GM18858 (cell line): ENCODE measurements at regions not wholly inside any gene's neighbourhood (a gene's known extent, or its start where the extent isn't known, plus 50 kb on each side); places are given as distances from the start of the nearest gene placed in this dataset.
A peak's percentile ranks its signal among the peaks of the same experiment; 100 is the strongest.

Source experiments
- ATAC-seq: cut with Tn5 transposase; IDR thresholded peaks from one replicate; pipeline ENCODE4 v1.9.1; 2021; ENCODE audit not compliant: unreplicated experiment

DNA sequence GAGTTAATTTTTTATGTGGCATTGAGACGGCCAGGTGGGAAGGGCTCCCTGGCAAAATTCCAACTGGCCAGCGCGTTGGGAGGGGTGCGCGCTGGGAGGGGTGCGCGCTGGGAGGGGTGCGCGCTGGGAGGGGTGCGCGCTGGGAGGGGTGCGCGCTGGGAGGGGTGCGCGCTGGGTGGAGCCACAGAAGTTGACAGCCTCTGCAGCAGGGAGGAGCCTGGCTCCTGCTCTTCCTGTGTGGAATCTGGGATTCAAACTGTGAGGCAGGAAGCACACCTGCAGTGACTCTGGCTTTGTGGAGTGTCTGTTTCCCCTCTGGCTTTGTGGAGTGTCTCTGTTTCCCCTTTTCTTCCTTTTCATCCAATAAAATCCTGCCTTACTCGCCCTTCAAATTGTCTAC lies 147.9 kb upstream of the CBLN2 start:
- ATAC-seq: no peak

DNA sequence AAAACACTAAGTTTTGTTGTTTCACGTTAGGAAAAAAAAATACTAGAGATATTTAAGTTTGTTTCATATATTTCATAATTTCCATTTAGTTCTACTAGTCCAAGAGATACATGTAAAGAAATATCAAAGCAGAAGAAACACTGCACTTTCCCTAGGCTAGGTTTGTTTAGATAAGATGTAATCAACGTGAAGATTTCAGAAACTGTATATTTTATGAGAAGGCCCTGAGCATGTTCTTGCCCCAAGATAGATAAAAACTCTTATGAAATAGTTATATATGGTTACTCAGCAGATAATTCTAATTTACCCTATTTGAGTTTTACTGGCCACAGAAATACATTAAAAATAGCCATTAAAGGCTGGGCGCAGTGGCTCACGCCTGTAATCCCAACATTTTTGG lies 143.6 kb upstream of the CBLN2 start:
- ATAC-seq: no peak

GRCh38 chr18:72675394-72675793 lies 131.3 kb upstream of the CBLN2 start:
- ATAC-seq: no peak

GRCh38 chr18:72674710-72675109 lies 130.6 kb upstream of the CBLN2 start:
- peak; percentile 80 for ATAC-seq

DNA sequence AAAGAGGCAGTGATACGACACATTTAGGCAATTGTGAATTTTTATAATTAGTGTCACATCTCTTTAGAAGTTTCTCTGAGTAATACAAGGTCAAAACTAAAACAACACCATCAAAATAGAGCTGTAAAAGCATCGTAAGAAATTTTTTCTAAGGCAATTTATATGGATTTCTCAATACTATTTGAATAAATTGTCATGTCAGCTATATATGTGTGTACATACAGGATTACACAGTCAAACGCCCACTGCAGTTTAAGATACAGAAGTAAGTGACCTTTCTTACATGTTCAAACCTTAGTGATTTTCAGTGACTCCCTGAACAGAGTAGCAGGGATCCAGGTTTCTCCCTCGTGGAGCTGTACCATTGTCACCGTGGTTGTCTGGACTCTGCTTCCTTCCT lies 129.1 kb upstream of the CBLN2 start:
- no peak for ATAC-seq

DNA sequence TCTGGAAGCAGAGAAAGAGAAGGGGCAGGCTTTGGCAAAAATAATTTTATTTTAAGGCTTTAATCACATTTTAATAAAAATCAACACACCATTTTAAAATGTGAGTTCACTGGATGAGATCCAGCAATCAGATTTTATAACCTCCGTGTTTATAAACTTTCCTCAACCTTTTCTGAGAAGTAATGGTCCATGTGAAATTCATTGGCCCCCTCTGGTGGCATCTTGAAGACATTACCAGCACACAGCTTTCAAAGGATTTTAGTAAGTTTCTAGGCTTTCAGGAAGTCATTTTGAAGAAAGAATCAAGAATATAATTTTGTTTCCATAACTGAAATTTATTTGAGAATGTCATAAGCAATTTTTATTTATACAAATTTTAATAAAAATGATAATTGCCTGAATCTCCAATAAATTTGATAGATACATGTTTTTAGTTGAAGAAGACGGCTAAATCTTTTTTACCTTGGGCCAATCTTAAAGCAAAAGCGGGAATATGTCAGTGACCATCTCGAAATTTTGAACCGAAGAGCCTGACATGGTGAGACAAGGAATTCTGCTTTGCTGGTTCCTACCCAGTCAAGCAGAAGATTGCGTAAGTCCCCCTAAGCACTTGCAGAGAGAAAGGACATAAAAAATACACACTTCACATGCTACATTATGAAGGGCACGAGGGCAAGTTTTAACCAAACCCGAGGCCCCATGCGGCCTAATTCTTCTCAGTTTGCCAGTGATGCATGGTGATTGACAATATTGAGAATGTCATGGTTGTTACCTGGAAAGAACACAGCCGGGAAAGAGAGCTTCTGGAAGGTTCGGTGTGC lies 128.4 kb upstream of the CBLN2 start:
- peak; percentile 35 for ATAC-seq

- ATAC-seq: no peak
These were observed 123.8 kb upstream of the CBLN2 start for GRCh38 chr18:72667932-72668331.

GRCh38 chr18:72652990-72653593 lies 109.0 kb upstream of the CBLN2 start:
- ATAC-seq: peak; percentile 93

DNA sequence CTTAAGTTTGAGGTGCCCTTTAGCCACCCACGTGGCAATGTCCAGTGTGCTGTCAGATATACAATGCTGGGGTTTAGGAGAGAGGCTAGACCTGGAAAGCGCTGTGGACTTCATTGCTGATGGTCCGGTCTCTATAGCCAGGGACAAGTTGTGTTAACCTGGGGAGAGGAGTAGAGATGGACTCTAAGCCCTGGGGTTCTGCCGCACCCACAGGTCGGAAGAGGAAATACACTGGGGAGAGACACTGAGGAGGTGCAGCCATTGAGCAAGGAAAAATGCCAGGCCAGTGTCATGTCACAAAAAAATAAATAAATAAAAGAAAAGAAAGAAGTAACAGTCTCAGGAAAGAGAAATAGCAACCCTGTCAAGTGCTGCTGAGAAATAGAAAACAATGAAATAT lies 106.9 kb upstream of the CBLN2 start:
- no peak for ATAC-seq

GRCh38 chr18:72648481-72648960 lies 104.4 kb upstream of the CBLN2 start:
- ATAC-seq: no peak

DNA sequence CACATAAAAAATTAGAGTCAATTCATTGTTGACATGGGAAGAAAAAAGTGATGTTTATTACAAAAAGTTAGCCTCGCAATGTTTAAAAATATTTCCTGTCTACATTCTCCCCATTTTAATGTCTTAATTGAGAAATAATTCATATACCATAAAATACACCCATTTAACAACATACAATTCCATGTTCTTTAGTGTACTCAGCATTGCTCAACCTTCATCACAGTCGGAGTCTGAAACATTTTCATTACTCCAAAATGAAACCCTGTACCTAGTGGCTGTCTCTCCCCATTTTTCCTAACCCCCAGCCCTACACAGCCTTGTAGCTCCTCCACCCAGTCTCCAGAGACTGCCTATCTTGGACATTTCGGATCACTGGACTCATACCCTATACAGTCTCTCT lies 103.9 kb upstream of the CBLN2 start:
- no peak for ATAC-seq

DNA sequence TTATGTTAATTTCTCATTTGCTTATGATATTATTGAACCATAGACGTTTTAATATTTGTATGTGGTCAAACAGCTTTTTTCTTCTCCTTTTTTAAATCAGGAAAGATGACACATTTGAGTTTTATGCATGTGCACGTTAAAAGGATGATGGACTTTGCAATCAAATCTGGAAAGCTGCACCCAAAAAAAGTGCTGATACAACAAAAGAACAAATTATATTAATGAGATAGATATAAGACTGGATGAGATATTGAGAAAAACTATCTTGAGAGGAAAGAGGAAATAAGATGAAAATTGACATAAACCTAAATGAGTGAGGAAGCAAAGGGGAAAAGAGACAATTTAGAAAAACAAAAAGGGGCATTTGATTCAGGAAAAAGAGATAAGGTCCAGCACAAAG lies 96.4 kb upstream of the CBLN2 start:
- ATAC-seq: no peak

DNA sequence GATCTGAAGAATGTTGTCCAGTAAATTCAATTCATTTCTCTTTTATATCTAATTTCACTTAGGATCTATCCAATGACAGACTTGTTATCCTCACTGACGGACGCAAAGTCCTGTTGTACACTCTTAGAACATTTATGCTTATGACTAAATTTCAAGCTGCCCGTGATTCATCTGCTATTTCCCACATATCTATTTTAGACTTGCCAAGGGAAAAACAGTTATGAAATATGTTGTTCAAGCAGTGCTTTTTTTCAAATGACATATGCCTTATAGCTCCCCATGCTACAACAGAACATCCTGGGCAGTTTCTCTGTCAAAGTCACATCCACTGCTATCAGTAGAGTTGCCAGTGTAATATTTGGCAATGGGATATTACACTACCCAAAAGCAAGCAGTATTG lies 94.2 kb upstream of the CBLN2 start:
- no peak for ATAC-seq

- ATAC-seq: no peak
These were observed 93.6 kb upstream of the CBLN2 start for GRCh38 chr18:72637721-72638120.

DNA sequence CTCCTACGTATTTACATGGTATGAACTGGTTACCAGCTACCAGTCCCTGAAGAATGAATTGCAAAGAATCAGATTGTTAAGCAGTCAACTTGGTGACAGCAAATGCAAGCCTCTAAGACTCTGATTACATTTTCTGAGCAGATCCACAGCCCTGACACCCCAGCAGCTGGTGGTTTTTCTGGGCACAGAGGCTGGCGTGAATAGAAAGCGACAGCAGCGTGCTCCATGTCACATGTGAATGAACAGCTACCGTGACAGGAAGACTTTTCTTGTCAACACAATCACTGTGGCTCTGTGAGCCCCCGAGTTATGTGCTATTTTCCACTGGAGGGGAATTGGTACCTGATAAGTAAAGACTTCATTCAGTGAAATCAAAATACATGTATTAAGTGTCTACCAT lies 93.2 kb upstream of the CBLN2 start:
- no peak for ATAC-seq

DNA sequence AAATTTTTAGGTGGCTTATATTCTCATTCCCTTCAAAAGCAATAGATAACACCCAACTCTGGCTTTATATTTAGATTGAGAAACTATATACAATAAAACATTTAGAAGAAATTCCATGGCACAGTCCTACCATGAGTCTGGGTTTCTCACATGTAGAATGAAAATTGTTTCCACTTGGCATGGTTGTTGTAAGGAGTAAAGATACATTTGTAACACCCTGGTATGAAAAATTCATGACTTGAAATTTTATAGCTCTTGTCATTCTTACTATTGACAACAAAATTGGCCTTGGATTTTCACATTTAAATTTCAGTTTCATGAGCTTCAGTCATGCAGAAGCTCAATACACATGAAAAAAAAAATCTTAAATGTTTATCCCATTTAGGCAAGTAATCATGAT lies 92.5 kb upstream of the CBLN2 start:
- ATAC-seq: no peak

- ATAC-seq: no peak
These were observed 90.4 kb upstream of the CBLN2 start for GRCh38 chr18:72634500-72634899.

DNA sequence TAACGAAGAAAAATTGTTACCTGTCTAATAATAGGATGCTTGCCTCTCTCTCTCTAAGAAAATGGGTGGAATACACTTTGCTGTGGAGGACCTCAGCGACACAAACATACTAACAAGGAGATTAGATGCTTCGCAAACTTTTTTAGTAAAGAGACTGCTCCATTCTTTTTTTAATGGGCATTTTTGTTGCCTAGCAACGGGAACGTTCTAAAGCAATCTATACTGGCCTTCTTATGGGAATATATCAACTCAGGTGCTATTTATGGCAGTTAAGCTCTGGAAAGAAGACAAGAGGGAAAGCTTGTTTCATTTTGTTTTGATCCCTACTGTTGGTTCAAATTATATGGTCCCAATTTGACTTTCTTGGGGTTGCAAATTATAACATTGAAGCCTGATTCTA lies 86.8 kb upstream of the CBLN2 start:
- no peak for ATAC-seq

GRCh38 chr18:72623444-72623843 lies 79.3 kb upstream of the CBLN2 start:
- no peak for ATAC-seq

- ATAC-seq: no peak
These were observed 69.4 kb upstream of the CBLN2 start for GRCh38 chr18:72613534-72613930.

GRCh38 chr18:72612894-72613533 lies 68.9 kb upstream of the CBLN2 start:
- ATAC-seq: no peak

DNA sequence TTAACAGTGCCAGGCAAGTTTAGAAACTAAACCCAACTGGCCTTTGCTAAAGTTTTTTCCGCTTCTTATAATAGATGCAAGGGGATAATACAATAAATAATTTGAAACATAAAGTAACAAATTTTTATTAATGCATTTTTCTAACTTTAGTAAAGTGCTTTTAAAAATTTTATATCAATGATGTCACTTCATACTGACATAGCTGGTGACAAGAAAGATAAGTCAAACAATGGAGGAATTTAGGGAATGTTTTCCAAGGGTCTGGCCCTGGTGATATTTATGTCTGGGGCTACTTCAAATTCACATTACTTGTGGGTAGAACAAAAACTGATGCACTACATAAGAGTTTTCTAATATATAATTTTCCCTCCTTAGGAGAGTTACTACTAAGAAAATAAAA lies 61.2 kb upstream of the CBLN2 start:
- no peak for ATAC-seq
